NCI-H2107 (cell line): ENCODE measurements at regions not wholly inside any gene's neighbourhood (a gene's known extent, or its start where the extent isn't known, plus 50 kb on each side); places are given as distances from the start of the nearest gene placed in this dataset.

Experiments used
- DNase-seq: peaks from one replicate; lab custom pipeline; 2025; lab: John Stamatoyannopoulos, UW

DNA sequence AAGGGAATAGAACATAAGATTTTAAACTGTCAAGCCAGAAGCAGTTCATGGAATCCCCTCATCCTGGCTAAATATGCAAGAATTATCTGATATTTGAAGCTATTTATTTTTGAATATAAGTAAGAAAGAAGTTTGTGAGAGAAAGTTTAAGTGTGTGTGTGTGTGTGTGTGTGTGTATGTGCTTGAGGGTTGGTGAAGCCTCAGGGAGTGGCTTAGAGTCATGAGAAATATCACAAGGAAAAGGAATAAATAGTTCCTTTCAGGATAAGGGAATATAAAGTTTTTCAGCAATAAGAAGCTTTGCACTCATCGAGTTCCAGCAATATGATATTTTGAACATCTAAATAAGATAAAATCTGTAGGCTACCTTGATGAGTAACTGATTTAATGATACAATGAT, 359.6 kb downstream of the MEIS1 start:
- no peak for DNase-seq

GRCh38 chr2:66802877-66803276, 368.0 kb downstream of the MEIS1 start:
- no peak for DNase-seq

DNA sequence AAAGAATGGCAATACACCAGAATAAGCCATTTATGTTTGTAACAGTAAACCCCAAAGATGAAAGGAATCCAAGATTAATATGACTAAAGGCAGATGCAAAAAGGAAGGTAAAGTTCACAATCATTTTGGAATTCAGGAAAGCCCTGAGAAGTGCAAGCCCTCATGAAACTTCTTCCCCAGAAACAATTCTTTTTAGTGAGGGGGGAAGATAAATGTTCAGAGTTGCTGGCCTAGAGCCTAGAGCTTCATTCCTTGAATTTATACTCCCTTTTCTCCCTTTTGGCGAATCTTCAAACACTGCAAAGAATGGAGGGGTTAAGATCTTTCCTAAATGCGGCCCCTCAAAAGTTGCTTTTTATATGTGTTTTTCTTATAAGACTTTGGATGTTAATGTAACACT, 368.8 kb downstream of the MEIS1 start:
- DNase-seq: no peak

DNA sequence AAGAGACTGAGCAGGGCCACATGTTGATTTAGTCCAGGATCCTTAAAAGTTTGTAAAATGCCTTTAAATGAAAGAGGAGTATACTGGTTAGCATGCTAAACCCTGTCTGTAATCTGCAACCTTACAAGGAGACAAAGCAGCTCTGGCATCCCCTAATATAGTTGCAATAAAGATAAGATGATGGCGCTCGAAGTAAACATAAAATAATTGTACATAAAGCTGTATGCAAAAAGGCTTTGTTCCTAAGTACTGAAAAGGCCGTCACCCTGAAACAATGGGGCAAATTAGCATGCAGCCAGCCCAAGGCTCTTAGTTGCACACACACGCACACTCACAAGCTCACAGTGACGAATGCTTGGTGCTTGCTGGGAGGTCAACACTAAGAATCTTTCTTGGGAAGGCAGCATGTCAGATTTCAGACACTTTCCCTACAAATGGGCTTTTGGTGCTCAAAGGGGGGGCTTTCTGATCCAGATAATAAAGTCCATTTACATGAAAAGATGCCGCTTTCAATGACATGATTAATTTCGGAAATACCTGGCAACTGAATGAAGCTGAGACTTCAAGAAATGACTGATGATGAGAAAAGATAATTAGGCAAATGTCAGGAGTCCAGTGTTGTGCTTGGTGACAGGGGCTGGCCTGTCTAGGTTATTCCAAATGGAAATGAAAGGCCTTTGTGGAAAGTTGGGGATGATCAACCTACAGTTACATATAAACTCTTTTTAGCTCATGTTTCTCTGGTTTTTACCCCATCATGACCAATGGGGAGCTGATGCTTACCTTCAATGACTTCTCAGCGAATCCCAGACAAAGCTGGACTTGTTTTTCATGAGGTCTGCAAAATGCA, 370.3 kb downstream of the MEIS1 start:
- DNase-seq: no peak

- DNase-seq: no peak
Measured at GRCh38 chr2:66805968-66806367, 371.0 kb downstream of the MEIS1 start.

GRCh38 chr2:66813525-66813924, 378.6 kb downstream of the MEIS1 start:
- DNase-seq: no peak

GRCh38 chr2:66813976-66814375, 379.1 kb downstream of the MEIS1 start:
- DNase-seq: no peak

GRCh38 chr2:66814916-66815315, 380.0 kb downstream of the MEIS1 start:
- DNase-seq: no peak

GRCh38 chr2:66815886-66816285, 381.0 kb downstream of the MEIS1 start:
- no peak for DNase-seq

GRCh38 chr2:66821168-66821567, 386.2 kb downstream of the MEIS1 start:
- no peak for DNase-seq

DNA sequence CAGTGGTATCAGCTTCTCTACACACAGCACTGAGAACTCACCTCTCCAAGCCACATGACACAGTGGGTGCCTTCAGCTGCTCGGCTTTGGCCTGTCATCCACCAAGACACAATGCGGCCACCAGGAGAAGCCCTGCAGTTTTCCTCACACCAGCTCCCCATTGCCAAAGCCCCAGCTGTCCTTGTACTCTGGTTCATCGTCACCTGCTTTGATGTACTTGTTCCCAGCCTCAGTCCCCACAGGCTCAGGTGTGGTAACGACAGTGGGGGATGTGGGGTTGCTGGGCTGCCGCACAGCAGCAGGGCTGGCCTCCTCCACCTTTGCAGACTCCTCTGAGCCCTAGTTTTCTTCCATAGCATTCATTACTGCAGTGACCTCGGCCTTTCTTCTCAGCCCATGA, 387.3 kb downstream of the MEIS1 start:
- no peak for DNase-seq

DNA sequence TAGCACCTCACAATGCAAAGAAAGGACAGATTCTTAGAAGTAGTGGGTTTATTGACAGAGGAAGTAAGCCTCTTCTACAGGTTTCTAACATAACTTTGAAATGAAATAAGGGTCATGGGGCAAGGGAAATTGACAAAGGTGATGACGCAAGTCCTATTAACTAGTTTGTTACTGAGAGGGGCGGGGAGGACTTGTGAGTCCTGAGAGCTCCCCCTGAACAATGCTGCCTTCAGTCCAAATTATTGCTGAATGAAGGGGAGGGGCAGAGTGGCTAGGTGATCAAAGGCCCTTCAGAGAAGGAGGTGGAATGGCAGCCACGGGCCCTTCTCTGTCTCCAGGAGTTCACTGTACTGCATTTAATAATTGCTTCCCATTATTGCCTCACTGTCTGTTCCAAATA, 390.0 kb downstream of the MEIS1 start:
- no peak for DNase-seq

GRCh38 chr2:66827851-66828250, 392.9 kb downstream of the MEIS1 start:
- no peak for DNase-seq

DNA sequence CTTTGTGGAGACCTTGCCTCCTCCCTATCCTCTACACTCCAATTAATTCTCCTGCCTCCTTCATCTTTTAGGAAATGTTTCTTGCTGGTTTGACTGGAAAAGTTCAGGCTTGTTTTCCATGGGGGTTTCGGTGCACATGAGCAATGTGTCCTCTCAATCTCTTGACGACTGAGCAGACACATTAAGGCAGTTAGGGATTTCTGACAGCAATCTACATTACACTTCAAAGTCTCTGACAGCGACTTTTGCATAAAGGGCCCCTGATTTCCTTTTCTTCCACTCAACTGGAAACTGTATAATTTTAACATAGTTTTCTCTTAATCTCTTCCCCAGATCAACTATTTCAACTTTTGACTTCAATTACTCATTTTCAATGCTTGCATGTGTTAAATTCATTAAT, 394.0 kb downstream of the MEIS1 start:
- no peak for DNase-seq

DNA sequence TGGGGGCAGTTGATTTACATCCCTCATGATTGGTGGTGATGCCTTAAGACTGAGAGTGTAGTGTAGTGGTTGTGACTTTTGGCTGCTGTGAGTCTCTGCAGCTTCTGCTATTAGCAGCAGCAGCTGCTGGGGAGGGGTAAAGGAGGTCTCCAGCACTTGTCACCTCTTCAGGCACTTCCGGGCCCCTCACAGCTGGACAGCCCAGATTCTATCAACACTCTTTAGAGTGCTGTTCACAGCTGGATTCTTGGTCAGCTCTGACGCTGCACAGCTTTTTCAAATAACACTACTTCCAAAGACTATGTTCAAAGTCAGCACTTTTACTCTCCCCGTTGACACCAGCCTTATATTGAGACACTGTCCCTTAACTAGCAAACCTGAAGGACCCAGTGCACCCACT, 396.0 kb downstream of the MEIS1 start:
- DNase-seq: no peak

DNA sequence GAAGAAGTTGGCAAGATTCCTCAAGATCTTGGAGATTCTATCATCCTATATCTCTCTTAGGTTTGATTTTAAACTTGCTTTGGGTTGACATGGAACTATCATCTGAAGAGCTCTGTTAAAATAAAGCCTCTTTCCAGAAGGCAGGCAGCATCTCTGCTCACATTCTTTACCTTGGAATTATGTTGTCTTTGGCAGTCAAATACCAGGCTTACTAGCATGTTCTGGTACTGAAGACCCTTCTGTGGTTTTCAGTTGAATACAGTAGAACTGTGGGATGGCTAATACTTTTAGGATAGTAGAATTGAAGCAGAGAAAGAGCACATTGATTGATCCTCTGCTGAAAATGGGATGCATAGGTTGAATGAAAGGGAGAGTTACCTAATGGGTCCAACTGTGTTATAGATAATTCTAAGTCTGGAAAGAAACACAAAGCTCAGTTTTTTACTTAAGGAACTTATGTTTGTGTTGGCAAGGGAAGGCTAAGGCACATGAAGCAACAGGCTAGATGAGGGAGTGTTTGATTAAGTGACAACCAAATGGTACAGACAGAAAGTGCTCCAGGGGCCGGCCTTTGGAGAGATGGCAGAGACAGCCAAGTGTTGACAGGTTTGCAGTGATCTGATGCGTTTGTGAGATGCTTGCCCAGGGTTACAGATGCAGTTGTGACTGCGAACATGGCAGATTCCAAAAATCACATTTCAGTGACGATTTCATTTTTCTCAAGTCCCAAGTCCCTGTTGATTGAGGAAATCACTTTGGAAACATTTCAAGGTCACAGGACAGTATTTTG, 397.9 kb downstream of the MEIS1 start:
- DNase-seq: no peak

DNA sequence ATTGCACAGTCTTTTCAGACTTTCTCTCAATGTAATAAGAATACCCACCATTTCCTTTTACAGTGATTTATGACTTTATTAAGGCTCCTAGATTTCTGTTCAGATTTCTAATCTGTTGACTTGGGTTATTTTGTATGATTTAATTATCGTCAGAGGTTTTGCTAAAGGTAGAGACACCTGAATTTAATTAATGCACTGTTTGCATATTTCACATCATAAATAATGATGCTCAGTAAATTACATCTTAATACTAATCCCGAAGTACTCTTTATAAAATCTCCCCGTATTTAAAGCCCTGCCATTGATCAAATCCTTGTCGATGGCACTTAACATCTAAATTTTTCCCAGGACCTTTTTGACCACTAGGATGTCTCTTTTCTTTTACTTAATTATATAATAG, 399.9 kb downstream of the MEIS1 start:
- DNase-seq: no peak

DNA sequence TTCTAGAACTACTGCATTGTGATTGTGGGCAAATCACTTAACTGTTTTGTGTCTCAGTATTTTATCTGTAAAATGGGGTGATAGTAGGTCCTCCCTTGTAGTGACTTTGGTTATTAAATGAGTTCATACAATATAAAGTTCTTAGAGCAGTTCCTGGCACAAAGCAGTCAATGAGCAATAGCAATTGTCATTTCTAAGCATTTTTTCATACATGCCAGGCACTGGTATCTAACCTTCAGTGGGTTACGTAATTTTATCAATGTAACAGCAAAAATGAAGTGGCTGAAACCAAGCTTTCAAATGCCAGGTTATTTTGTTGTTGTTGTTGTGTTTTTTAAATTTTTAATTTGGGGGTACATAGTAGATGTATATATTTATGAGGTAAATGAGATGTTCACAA, 401.9 kb downstream of the MEIS1 start:
- no peak for DNase-seq

- no peak for DNase-seq
Measured at GRCh38 chr2:66839551-66840320, 404.8 kb downstream of the MEIS1 start.

DNA sequence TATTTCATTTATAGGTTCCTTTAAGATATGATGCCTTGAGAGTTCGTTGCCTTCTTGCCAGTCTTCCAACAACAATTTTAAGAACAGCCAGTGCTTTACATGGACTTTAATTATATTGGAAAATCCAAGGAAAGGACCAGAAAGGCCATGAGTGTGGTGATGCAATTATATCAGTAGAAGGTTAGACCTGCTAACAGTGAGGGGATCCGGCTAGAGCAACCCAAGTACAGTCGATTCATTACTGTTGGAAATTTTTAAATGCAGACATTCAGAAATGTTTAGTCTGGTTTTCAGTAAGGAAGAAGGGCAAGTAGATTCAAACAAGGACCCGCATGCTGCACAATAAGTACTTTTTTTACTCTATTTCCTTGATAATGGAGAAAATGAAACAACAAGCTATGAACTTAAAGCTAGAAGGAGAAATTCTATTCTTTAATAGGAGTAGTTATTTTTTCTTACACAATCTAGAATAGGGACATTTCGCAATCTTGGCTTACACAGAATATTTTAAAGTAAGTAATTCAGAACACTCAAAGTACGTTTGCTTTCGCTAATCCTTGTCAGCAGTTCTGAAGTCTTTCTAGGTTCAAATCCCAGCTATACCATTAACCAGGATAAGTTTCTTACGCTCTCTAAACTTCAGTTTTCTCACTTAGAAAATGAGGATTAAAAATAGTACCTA, 405.5 kb downstream of the MEIS1 start:
- DNase-seq: no peak

GRCh38 chr2:66843847-66844246, 408.9 kb downstream of the MEIS1 start:
- no peak for DNase-seq

DNA sequence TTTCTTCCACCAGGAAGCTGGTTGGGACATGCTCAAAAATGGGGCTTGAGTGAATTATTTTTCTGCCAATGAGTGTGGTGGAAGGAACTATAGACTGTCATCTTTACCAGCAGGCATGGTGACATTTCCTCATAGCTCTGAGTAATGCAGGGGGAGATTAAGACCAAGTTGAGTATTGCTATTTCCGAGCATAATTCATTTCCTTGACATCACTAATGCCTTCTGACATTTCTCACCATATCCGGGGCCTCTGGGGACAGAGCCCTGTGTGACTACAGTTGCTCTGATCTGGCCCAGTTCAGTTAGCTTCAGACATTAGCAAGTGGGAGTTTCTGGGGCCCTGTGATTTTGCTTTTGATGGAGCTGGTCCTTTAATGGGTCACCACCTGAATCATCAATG, 410.4 kb downstream of the MEIS1 start:
- DNase-seq: no peak
